Activated CD4-positive, alpha-beta memory T cell treated with anti-CD3 and anti-CD28 coated beads, Interleukin-2, amount 10 ng/mL, durations not matched to agents 7 days and 5 days (primary cell): ENCODE measurements at regions not wholly inside any gene's neighbourhood (a gene's known extent, or its start where the extent isn't known, plus 50 kb on each side); places are given as distances from the start of the nearest gene placed in this dataset.

Experiments used
- CTCF ChIA-PET: fragments of 350-600 bp; sonication (Branson Sonifier 250); formaldehyde crosslinking; loops from one replicate; lab custom pipeline; 2021; ENCODE audit warnings: antibody characterized with exemption, inconsistent platforms; lab: Charles Lee
- POLR2A ChIA-PET: fragments of 350-600 bp; sonication (Branson Sonifier 250); formaldehyde crosslinking; loops from one replicate; lab custom pipeline; 2021; ENCODE audit warnings: antibody characterized with exemption; lab: Charles Lee
- DNase-seq: peaks from one replicate; pipeline ENCODE4 v3.0.0-alpha.2; 2020
- H3K27ac Mint-ChIP-seq: one replicate; pipeline ENCODE4 v1.8.0; 2021; ENCODE audit warnings: mild to moderate bottlenecking, mixed read lengths
- H3K27me3 Mint-ChIP-seq: one replicate; pipeline ENCODE4 v1.8.0; 2021; ENCODE audit warnings: mixed read lengths
- H3K36me3 Mint-ChIP-seq: one replicate; pipeline ENCODE4 v1.8.0; 2021; ENCODE audit warnings: low read depth, mixed read lengths
- H3K4me1 Mint-ChIP-seq: one replicate; pipeline ENCODE4 v1.8.0; 2021; ENCODE audit warnings: mixed read lengths
- H3K4me3 Mint-ChIP-seq: one replicate; pipeline ENCODE4 v1.8.0; 2021; ENCODE audit warnings: mild to moderate bottlenecking, mixed read lengths
- H3K9me3 Mint-ChIP-seq: one replicate; pipeline ENCODE4 v1.8.0; 2021; ENCODE audit warnings: mixed read lengths

GRCh38 chr5:148921350-148921749 lies 94.9 kb downstream of the ADRB2 start:
- CTCF ChIA-PET: no interaction called here
- Mint-ChIP-seq H3K27me3 (peaks cover 18% of the 10 kb centered on the region), H3K4me1 (no peaks in the 10 kb centered on the region), H3K4me3 (no peak overlapping the region), H3K9me3 (no peaks in the 10 kb centered on the region), H3K27ac (no peak overlapping the region), H3K36me3 (no peaks in the 10 kb centered on the region)
- POLR2A ChIA-PET: no interaction called here
- no peak for DNase-seq

- ChIA-PET CTCF (no interaction called here), POLR2A (no interaction called here)
- no peak overlapping the region for H3K27ac Mint-ChIP-seq
- H3K36me3 Mint-ChIP-seq: no peaks in the 10 kb centered on the region
- peaks cover 18% of the 10 kb centered on the region for H3K27me3 Mint-ChIP-seq
- H3K9me3 Mint-ChIP-seq: no peaks in the 10 kb centered on the region
- no peak overlapping the region for H3K4me3 Mint-ChIP-seq
- no peak for DNase-seq
- H3K4me1 Mint-ChIP-seq: no peaks in the 10 kb centered on the region
Observed at GRCh38 chr5:148922606-148923005, 96.2 kb downstream of the ADRB2 start.

GRCh38 chr5:148923023-148923422 lies 96.6 kb downstream of the ADRB2 start:
- Mint-ChIP-seq H3K4me1 (no peaks in the 10 kb centered on the region), H3K27ac (no peak overlapping the region), H3K9me3 (no peaks in the 10 kb centered on the region), H3K36me3 (no peaks in the 10 kb centered on the region), H3K4me3 (no peak overlapping the region), H3K27me3 (peaks cover 18% of the 10 kb centered on the region)
- no peak for DNase-seq
- ChIA-PET POLR2A (no interaction called here), CTCF (no interaction called here)

GRCh38 chr5:148924817-148925216 lies 98.4 kb downstream of the ADRB2 start:
- no peaks in the 10 kb centered on the region for H3K9me3 Mint-ChIP-seq
- peaks cover 15% of the 10 kb centered on the region for H3K27me3 Mint-ChIP-seq
- no peak overlapping the region for H3K27ac Mint-ChIP-seq
- DNase-seq: no peak
- ChIA-PET POLR2A (no interaction called here), CTCF (no interaction called here)
- no peaks in the 10 kb centered on the region for H3K36me3 Mint-ChIP-seq
- no peak overlapping the region for H3K4me3 Mint-ChIP-seq
- no peaks in the 10 kb centered on the region for H3K4me1 Mint-ChIP-seq

- no peak overlapping the region for H3K27ac Mint-ChIP-seq
- H3K36me3 Mint-ChIP-seq: no peaks in the 10 kb centered on the region
- H3K4me1 Mint-ChIP-seq: no peaks in the 10 kb centered on the region
- ChIA-PET POLR2A (no interaction called here), CTCF (no interaction called here)
- no peak overlapping the region for H3K4me3 Mint-ChIP-seq
- DNase-seq: no peak
- H3K27me3 Mint-ChIP-seq: peaks cover 6% of the 10 kb centered on the region
- H3K9me3 Mint-ChIP-seq: no peaks in the 10 kb centered on the region
Observed at GRCh38 chr5:148926207-148926606, 99.8 kb downstream of the ADRB2 start.

- no peak for DNase-seq
- Mint-ChIP-seq H3K4me3 (no peak overlapping the region), H3K27ac (no peak overlapping the region), H3K27me3 (peaks cover 4% of the 10 kb centered on the region), H3K4me1 (no peaks in the 10 kb centered on the region), H3K9me3 (no peaks in the 10 kb centered on the region), H3K36me3 (no peaks in the 10 kb centered on the region)
- CTCF ChIA-PET: no interaction called here
- POLR2A ChIA-PET: no interaction called here
Observed at GRCh38 chr5:148927307-148927946, 101.0 kb downstream of the ADRB2 start.

- Mint-ChIP-seq H3K27ac (no peak overlapping the region), H3K27me3 (peaks cover 5% of the 10 kb centered on the region), H3K36me3 (no peaks in the 10 kb centered on the region), H3K4me3 (no peak overlapping the region), H3K4me1 (no peaks in the 10 kb centered on the region), H3K9me3 (no peaks in the 10 kb centered on the region)
- DNase-seq: no peak
- POLR2A ChIA-PET: no interaction called here
- CTCF ChIA-PET: interaction anchor here (0.8 kb wide), 1 partner anchor 30 kb away, joined by 3 read pairs; no protein-coding TSS in a partner anchor
Observed at GRCh38 chr5:148928141-148928540, 101.7 kb downstream of the ADRB2 start.

- CTCF ChIA-PET: no interaction called here
- Mint-ChIP-seq H3K27me3 (peaks cover 3% of the 10 kb centered on the region), H3K9me3 (no peaks in the 10 kb centered on the region), H3K27ac (no peak overlapping the region), H3K36me3 (no peaks in the 10 kb centered on the region), H3K4me3 (no peak overlapping the region), H3K4me1 (no peaks in the 10 kb centered on the region)
- no peak for DNase-seq
- POLR2A ChIA-PET: no interaction called here
Observed at GRCh38 chr5:148931453-148932057, 105.1 kb downstream of the ADRB2 start.

- H3K36me3 Mint-ChIP-seq: no peaks in the 10 kb centered on the region
- ChIA-PET POLR2A (no interaction called here), CTCF (no interaction called here)
- no peaks in the 10 kb centered on the region for H3K4me1 Mint-ChIP-seq
- DNase-seq: no peak
- H3K9me3 Mint-ChIP-seq: no peaks in the 10 kb centered on the region
- no peak overlapping the region for H3K4me3 Mint-ChIP-seq
- peaks cover 3% of the 10 kb centered on the region for H3K27me3 Mint-ChIP-seq
- no peak overlapping the region for H3K27ac Mint-ChIP-seq
Observed at GRCh38 chr5:148932355-148932935, 106.0 kb downstream of the ADRB2 start.

GRCh38 chr5:148933903-148934432 lies 107.6 kb downstream of the ADRB2 start:
- CTCF ChIA-PET: no interaction called here
- no peaks in the 10 kb centered on the region for H3K36me3 Mint-ChIP-seq
- H3K27ac Mint-ChIP-seq: no peak overlapping the region
- H3K9me3 Mint-ChIP-seq: no peaks in the 10 kb centered on the region
- peaks cover 3% of the 10 kb centered on the region for H3K27me3 Mint-ChIP-seq
- no peaks in the 10 kb centered on the region for H3K4me1 Mint-ChIP-seq
- DNase-seq: no peak
- H3K4me3 Mint-ChIP-seq: no peak overlapping the region
- POLR2A ChIA-PET: no interaction called here

GRCh38 chr5:148934895-148935400 lies 108.5 kb downstream of the ADRB2 start:
- ChIA-PET CTCF (no interaction called here), POLR2A (no interaction called here)
- Mint-ChIP-seq H3K27me3 (peaks cover 3% of the 10 kb centered on the region), H3K9me3 (no peaks in the 10 kb centered on the region), H3K36me3 (no peaks in the 10 kb centered on the region), H3K4me1 (no peaks in the 10 kb centered on the region), H3K4me3 (no peak overlapping the region), H3K27ac (no peak overlapping the region)
- DNase-seq: no peak

- Mint-ChIP-seq H3K36me3 (no peaks in the 10 kb centered on the region), H3K4me1 (no peaks in the 10 kb centered on the region), H3K9me3 (no peaks in the 10 kb centered on the region), H3K27me3 (peaks cover 5% of the 10 kb centered on the region), H3K27ac (no peak overlapping the region), H3K4me3 (no peak overlapping the region)
- ChIA-PET POLR2A (no interaction called here), CTCF (no interaction called here)
- DNase-seq: no peak
Observed at GRCh38 chr5:148937239-148937638, 110.8 kb downstream of the ADRB2 start.

GRCh38 chr5:148937830-148938521 lies 111.6 kb downstream of the ADRB2 start:
- Mint-ChIP-seq H3K4me3 (no peak overlapping the region), H3K36me3 (no peaks in the 10 kb centered on the region), H3K27me3 (peaks cover 2% of the 10 kb centered on the region), H3K9me3 (no peaks in the 10 kb centered on the region), H3K4me1 (no peaks in the 10 kb centered on the region), H3K27ac (no peak overlapping the region)
- CTCF ChIA-PET: no interaction called here
- DNase-seq: no peak
- POLR2A ChIA-PET: no interaction called here
